Endothelial cell of umbilical vein (primary cell): ENCODE measurements at regions not wholly inside any gene's neighbourhood (a gene's known extent, or its start where the extent isn't known, plus 50 kb on each side); places are given as distances from the start of the nearest gene placed in this dataset.

Source experiments
- BruUV-seq: library from RNA; stranded (reverse); fragments of 400-500 nt; replicated peaks from 2 replicates; lab custom pipeline; 2021; lab: Mats Ljungman, UMichigan
- CTCF ChIA-PET: fragments of 300-600, 350-600 bp; sonication (Branson Sonifier 250); formaldehyde crosslinking; loops from one replicate; lab custom pipeline; 2021; ENCODE audit warnings: antibody characterized with exemption, inconsistent platforms; lab: Charles Lee
- POLR2A ChIA-PET: fragments of 300-600, 350-600 bp; sonication (Branson Sonifier 250); formaldehyde crosslinking; loops from one replicate; lab custom pipeline; 2021; ENCODE audit warnings: antibody characterized with exemption, inconsistent platforms; lab: Charles Lee
- DNase-seq: peaks from one replicate; pipeline ENCODE4 v3.0.0-alpha.2; 2011; ENCODE audit warnings: low read depth, low spot score
- FAIRE-seq: peaks from 2 replicates; lab custom pipeline; 2011; peaks lifted over from hg19 to GRCh38; lab: Jason Lieb, UNC
- H2AFZ ChIP-seq: 2 replicates; pipeline ENCODE4 v1.6.0; 2012; ENCODE audit warnings: low read depth, low read length, control low read depth, inconsistent platforms
- H3K27ac ChIP-seq: 2 replicates; pipeline ENCODE4 v1.5.1; 2011; ENCODE audit warnings: low read depth, mild to moderate bottlenecking, control low read depth, low read length, moderate library complexity; ENCODE audit not compliant: insufficient read depth
- H3K27me3 ChIP-seq, 2 experiments: 2 replicates each; pipeline versions ENCODE4 v1.6.0 to v1.6.1; 2011; ENCODE audit warnings: low read length in 2 of 2, mixed read lengths in 1 of 2; ENCODE audit not compliant: control insufficient read depth in 2 of 2, insufficient read depth in 2 of 2
- H3K36me3 ChIP-seq, 2 experiments: 2 replicates in 1 of 2; 3 replicates in 1 of 2; pipeline ENCODE4 v1.5.1; 2011; ENCODE audit warnings: low read length in 2 of 2, mild to moderate bottlenecking in 1 of 2, moderate library complexity in 1 of 2; ENCODE audit not compliant: control insufficient read depth in 2 of 2, insufficient read depth in 2 of 2; ENCODE audit errors: extremely low read depth in 1 of 2
- H3K4me1 ChIP-seq: 3 replicates; pipeline ENCODE4 v1.5.1; 2011; ENCODE audit warnings: mild to moderate bottlenecking, low read length; ENCODE audit not compliant: control insufficient read depth, insufficient read depth; ENCODE audit errors: extremely low read depth
- H3K4me2 ChIP-seq: 2 replicates; pipeline ENCODE4 v1.6.1; 2011; ENCODE audit warnings: low read length, control low read depth, mixed read lengths; ENCODE audit not compliant: insufficient read depth
- H3K4me3 ChIP-seq, 3 experiments: fragments of 200-600 bp in 1 of 3; sonication (generic), shearing (Covaris generic) in 1 of 3; replicated peaks in 1 of 3; 2 replicates each; pipeline ENCODE4 v1.5.1; 2011 to 2016; ENCODE audit warnings: control low read depth in 3 of 3, low read length in 3 of 3, mild to moderate bottlenecking in 2 of 3, inconsistent platforms in 1 of 3, low read depth in 1 of 3, moderate library complexity in 1 of 3; ENCODE audit not compliant: insufficient read depth in 1 of 3
- H3K79me2 ChIP-seq: 2 replicates; pipeline ENCODE4 v1.6.0; 2012; ENCODE audit warnings: low read length, inconsistent platforms; ENCODE audit not compliant: control insufficient read depth, insufficient read depth
- H3K9ac ChIP-seq: replicated peaks from 2 replicates; pipeline ENCODE3; 2011; ENCODE audit warnings: low read length, control low read depth; ENCODE audit not compliant: insufficient read depth; ENCODE audit errors: extremely low read depth
- H3K9me1 ChIP-seq: replicated peaks from 3 replicates; pipeline ENCODE4 v1.6.0; 2011; ENCODE audit warnings: mild to moderate bottlenecking, low read length; ENCODE audit not compliant: control insufficient read depth, insufficient read depth; ENCODE audit errors: extremely low read depth
- H3K9me3 ChIP-seq: replicated peaks from 2 replicates; pipeline ENCODE4 v1.5.1; 2012; ENCODE audit warnings: low read length, inconsistent platforms; ENCODE audit not compliant: control insufficient read depth, insufficient read depth
- H4K20me1 ChIP-seq: replicated peaks from 2 replicates; pipeline ENCODE3; 2011; ENCODE audit warnings: mild to moderate bottlenecking, low read length; ENCODE audit not compliant: control insufficient read depth, insufficient read depth; ENCODE audit errors: extremely low read depth
- EZH2 ChIP-seq: IDR thresholded peaks from 2 replicates; pipeline ENCODE4 v1.6.1; 2012; ENCODE audit warnings: borderline replicate concordance, low read depth, mild to moderate bottlenecking, moderate library complexity, low read length, inconsistent platforms; ENCODE audit not compliant: severe bottlenecking
- FOS ChIP-seq: IDR thresholded peaks from 2 replicates; pipeline ENCODE4 v1.6.1; 2011; ENCODE audit warnings: mild to moderate bottlenecking, low read length, moderate library complexity, borderline replicate concordance; ENCODE audit not compliant: insufficient read depth
- GATA2 ChIP-seq: IDR thresholded peaks from 2 replicates; pipeline ENCODE4 v1.7.0; 2011; ENCODE audit warnings: low read depth, mild to moderate bottlenecking, moderate library complexity, mixed read lengths, low read length; ENCODE audit not compliant: insufficient read length, insufficient read depth
- JUN ChIP-seq: IDR thresholded peaks from 2 replicates; pipeline ENCODE4 v1.6.1; 2011; ENCODE audit warnings: borderline replicate concordance, low read depth; ENCODE audit not compliant: insufficient read length, insufficient read depth
- MYC ChIP-seq: IDR thresholded peaks from one replicate; pipeline ENCODE4 v1.6.1; 2011; ENCODE audit warnings: mild to moderate bottlenecking, low read depth, low read length
- POLR2A ChIP-seq: IDR thresholded peaks from 2 replicates; pipeline ENCODE4 v1.6.1; 2012; ENCODE audit warnings: low read depth, mild to moderate bottlenecking, control low read depth, low read length
- POLR2AphosphoS5 ChIP-seq: IDR thresholded peaks from 2 replicates; pipeline ENCODE4 v1.6.1; 2012; ENCODE audit warnings: low read depth, mild to moderate bottlenecking, control low read depth, low read length, moderate library complexity; ENCODE audit not compliant: insufficient read depth
- dilution Hi-C: fragments of 300-500 bp; cut with MboI; formaldehyde crosslinking; loops from one replicate; pipeline ENCODE4 v1.15.0; 2019; ENCODE audit warnings: low sequenced_read_pairs; ENCODE audit not compliant: extremely low pct_ligation_motif_present
- intact Hi-C: fragments of 100-400 bp; cut with micrococcal nuclease; formaldehyde crosslinking; loops from one replicate; pipeline ENCODE4 v1.10.0; 2022
- TF ChIP-seq, protein P1 (sequence below), 2 donors: IDR thresholded peaks; 1 replicate in 1 of 2; 2 replicates in 1 of 2; pipeline ENCODE4 v1.5.1; 2011; ENCODE audit warnings: low read length in 2 of 2, mild to moderate bottlenecking in 2 of 2, moderate library complexity in 2 of 2, control low read depth in 1 of 2, inconsistent platforms in 1 of 2, low read depth in 1 of 2; ENCODE audit not compliant: insufficient read depth in 1 of 2; ENCODE audit errors: extremely low read depth in 1 of 2
- TF ChIP-seq, protein P2 (sequence below): IDR thresholded peaks from 2 replicates; pipeline ENCODE4 v1.6.1; 2011; ENCODE audit not compliant: insufficient read depth, insufficient read length

DNA sequence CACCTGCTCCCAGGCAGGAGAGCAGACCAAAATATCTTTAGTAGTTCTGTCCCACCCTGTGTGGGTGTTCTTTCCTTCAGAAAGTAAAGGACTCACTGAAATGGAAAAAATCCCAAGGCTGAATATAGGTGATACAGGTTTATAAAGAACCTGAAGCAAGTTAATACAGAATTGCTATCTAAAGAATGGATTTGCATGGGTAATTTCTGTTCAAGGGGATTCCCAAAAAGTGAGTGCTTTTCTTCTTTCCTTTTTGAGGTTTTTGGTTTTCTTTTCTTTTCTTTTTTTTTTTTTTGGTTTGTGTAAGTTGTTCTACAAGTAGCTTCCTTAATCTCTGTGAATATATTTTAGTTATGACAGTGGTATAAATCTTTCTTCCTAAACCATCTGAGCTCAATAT is 560.7 kb upstream of the BOD1L1 start:
- BruUV-seq, result no TSS peak
- DNase-seq, result no peak
- H3K79me2 ChIP-seq, result no peaks in the 10 kb centered on the region
- no peak for FAIRE-seq
- TF ChIP-seq MYC, result no peak
- TF ChIP-seq POLR2A, result no peak
- no peak for TF ChIP-seq JUN
- TF ChIP-seq FOS, result no peak
- no peak for TF ChIP-seq POLR2AphosphoS5
- TF ChIP-seq EZH2, result no peak
- TF ChIP-seq GATA2, result no peak
- TF ChIP-seq, protein P1, sequence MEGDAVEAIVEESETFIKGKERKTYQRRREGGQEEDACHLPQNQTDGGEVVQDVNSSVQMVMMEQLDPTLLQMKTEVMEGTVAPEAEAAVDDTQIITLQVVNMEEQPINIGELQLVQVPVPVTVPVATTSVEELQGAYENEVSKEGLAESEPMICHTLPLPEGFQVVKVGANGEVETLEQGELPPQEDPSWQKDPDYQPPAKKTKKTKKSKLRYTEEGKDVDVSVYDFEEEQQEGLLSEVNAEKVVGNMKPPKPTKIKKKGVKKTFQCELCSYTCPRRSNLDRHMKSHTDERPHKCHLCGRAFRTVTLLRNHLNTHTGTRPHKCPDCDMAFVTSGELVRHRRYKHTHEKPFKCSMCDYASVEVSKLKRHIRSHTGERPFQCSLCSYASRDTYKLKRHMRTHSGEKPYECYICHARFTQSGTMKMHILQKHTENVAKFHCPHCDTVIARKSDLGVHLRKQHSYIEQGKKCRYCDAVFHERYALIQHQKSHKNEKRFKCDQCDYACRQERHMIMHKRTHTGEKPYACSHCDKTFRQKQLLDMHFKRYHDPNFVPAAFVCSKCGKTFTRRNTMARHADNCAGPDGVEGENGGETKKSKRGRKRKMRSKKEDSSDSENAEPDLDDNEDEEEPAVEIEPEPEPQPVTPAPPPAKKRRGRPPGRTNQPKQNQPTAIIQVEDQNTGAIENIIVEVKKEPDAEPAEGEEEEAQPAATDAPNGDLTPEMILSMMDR (IDR thresholded peaks at IDR 0.05; ENCODE audit: extremely low read depth in 1 of 2, insufficient read depth in 1 of 2, low read depth in 1 of 2, low read length in 2 of 2), result no peak
- TF ChIP-seq, protein P2, sequence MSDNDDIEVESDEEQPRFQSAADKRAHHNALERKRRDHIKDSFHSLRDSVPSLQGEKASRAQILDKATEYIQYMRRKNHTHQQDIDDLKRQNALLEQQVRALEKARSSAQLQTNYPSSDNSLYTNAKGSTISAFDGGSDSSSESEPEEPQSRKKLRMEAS, result no peak
- no peaks in the 10 kb centered on the region for H3K9me3 ChIP-seq
- H3K27me3 ChIP-seq, result peaks cover 0 to 2% of the 10 kb centered on the region in 2 experiments
- H3K4me1 ChIP-seq, result no peaks in the 10 kb centered on the region
- H3K4me2 ChIP-seq, result no peak overlapping the region
- ChIA-PET CTCF (no interaction called here), POLR2A (no interaction called here)
- no peak overlapping the region for H3K9ac ChIP-seq
- no peaks in the 10 kb centered on the region for H4K20me1 ChIP-seq
- H3K27ac ChIP-seq, result no peak overlapping the region
- no peak overlapping the region for H2AFZ ChIP-seq
- H3K36me3 ChIP-seq, result no peaks in the 10 kb centered on the region
- no peaks in the 10 kb centered on the region for H3K9me1 ChIP-seq
- dilution Hi-C loops (loop anchor here (25.0 kb wide), 1 partner anchor 551 kb away; the partner anchor contains the start of gene BOD1L1), intact Hi-C loops (loop anchor here (10.0 kb wide), 1 partner anchor 533 kb away; no protein-coding TSS in a partner anchor)
- H3K4me3 ChIP-seq, result no peak overlapping the region
